ENCODE measurements at regions not wholly inside any gene's neighbourhood (a gene's known extent, or its start where the extent isn't known, plus 50 kb on each side); places are given as distances from the start of the nearest gene placed in this dataset.

GRCh38 chrX:40307871-40308270 lies 210.1 kb upstream of the BCOR start:
- DNase-seq, result no peak

DNA sequence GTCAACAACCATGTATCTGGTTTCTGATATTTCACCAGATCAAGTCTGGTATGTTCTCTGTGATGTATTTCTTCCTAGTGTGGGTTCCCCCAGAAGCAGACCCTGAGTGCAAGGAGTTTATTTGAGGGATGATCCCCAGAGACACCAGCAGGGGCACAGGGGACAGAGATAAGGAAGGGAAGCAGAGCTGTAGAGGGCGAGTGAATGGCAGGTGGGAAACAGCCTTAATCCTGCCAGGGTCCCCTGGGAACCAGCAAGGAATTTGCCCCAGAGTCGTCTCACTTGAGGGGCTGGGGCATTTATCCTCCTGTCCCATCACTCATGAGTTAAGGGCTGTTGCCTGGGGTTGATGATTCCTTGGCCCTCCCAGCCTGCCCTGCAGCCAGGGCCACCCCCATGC lies 206.4 kb upstream of the BCOR start:
- H3K9ac ChIP-seq (ENCODE audit: low read depth in 2 of 2, low read length in 2 of 2), result no peak overlapping the region
- H3K4me1 ChIP-seq, result no peaks in the 10 kb centered on the region
- intact Hi-C loops (cut with DNase I), result no loop called here
- no peak overlapping the region for H3K4me3 ChIP-seq
- no peak for DNase-seq
- TF ChIP-seq CTCF (IDR thresholded peaks at IDR 0.05), result no peak
- no peaks in the 10 kb centered on the region for H3K36me3 ChIP-seq
- no peaks in the 10 kb centered on the region for H3K9me3 ChIP-seq
- H3K27me3 ChIP-seq, result peaks cover 5% of the 10 kb centered on the region
- no peak overlapping the region for H3K27ac ChIP-seq

More at GRCh38 chrX:40307871-40308270, 210.1 kb upstream of the BCOR start:
- H3K4me3 ChIP-seq, result no peak overlapping the region
- no peaks in the 10 kb centered on the region for H3K4me1 ChIP-seq
- no peaks in the 10 kb centered on the region for H3K9me3 ChIP-seq
- no peak for TF ChIP-seq CTCF (IDR thresholded peaks at IDR 0.05)
- H3K36me3 ChIP-seq, result no peaks in the 10 kb centered on the region
- intact Hi-C loops (cut with DNase I), result no loop called here
- H3K27me3 ChIP-seq, result no peaks in the 10 kb centered on the region
- no peak overlapping the region for H3K9ac ChIP-seq (ENCODE audit: low read depth in 2 of 2, low read length in 2 of 2)
- H3K27ac ChIP-seq, result no peak overlapping the region

- Histone ChIP-seq H3K9ac (ENCODE audit: low read depth in 2 of 2, low read length in 2 of 2) (no peak overlapping the region), H3K36me3 (no peaks in the 10 kb centered on the region), H3K27me3 (peaks cover 7% of the 10 kb centered on the region), H3K9me3 (no peaks in the 10 kb centered on the region), H3K27ac (no peak overlapping the region), H3K4me1 (no peaks in the 10 kb centered on the region), H3K4me3 (no peak overlapping the region)
- DNase-seq, result no peak
- intact Hi-C loops (cut with DNase I), result no loop called here
- TF ChIP-seq CTCF (IDR thresholded peaks at IDR 0.05), result no peak
These were observed 205.7 kb upstream of the BCOR start for GRCh38 chrX:40303256-40304077.

GRCh38 chrX:40300286-40300890 lies 202.6 kb upstream of the BCOR start:
- H3K9me3 ChIP-seq, result no peaks in the 10 kb centered on the region
- DNase-seq, result no peak
- H3K4me3 ChIP-seq, result no peak overlapping the region
- H3K9ac ChIP-seq (ENCODE audit: low read depth in 2 of 2, low read length in 2 of 2), result no peak overlapping the region
- no peak overlapping the region for H3K27ac ChIP-seq
- H3K27me3 ChIP-seq, result peaks cover 7% of the 10 kb centered on the region
- no peaks in the 10 kb centered on the region for H3K36me3 ChIP-seq
- no peak for TF ChIP-seq CTCF (IDR thresholded peaks at IDR 0.05)
- intact Hi-C loops (cut with DNase I), result no loop called here
- H3K4me1 ChIP-seq, result no peaks in the 10 kb centered on the region

- H3K4me1 ChIP-seq, result no peaks in the 10 kb centered on the region
- H3K27me3 ChIP-seq, result peaks cover 7% of the 10 kb centered on the region
- intact Hi-C loops (cut with DNase I), result no loop called here
- no peaks in the 10 kb centered on the region for H3K9me3 ChIP-seq
- H3K9ac ChIP-seq (ENCODE audit: low read depth in 2 of 2, low read length in 2 of 2), result no peak overlapping the region
- DNase-seq, result no peak
- TF ChIP-seq CTCF (IDR thresholded peaks at IDR 0.05), result no peak
- no peaks in the 10 kb centered on the region for H3K36me3 ChIP-seq
- no peak overlapping the region for H3K4me3 ChIP-seq
- no peak overlapping the region for H3K27ac ChIP-seq
These were observed 201.9 kb upstream of the BCOR start for GRCh38 chrX:40299641-40300046.
